Tibial nerve (tissue), 4 donors: ENCODE measurements at regions not wholly inside any gene's neighbourhood (a gene's known extent, or its start where the extent isn't known, plus 50 kb on each side); places are given as distances from the start of the nearest gene placed in this dataset.
A peak's percentile ranks its signal among the peaks of the same experiment; 100 is the strongest.

ENCODE experiments used
- DNase-seq, 2 donors: peaks; one replicate each; pipeline ENCODE4 v3.0.0-alpha.2; 2019; ENCODE audit warnings: low spot score in 2 of 2
- H3K27ac ChIP-seq, 4 donors: fragments of 200-600 bp; sonication (generic) in 3 of 4; one replicate each; pipeline ENCODE4 v1.5.1; 2017 to 2019; ENCODE audit warnings: mild to moderate bottlenecking in 1 of 4
- H3K27me3 ChIP-seq, 2 donors: fragments of 200-600 bp; sonication (generic) in 1 of 2; one replicate each; pipeline versions ENCODE4 v1.5.1 to v1.6.0; 2017 to 2019
- H3K36me3 ChIP-seq, 3 donors: fragments of 200-600 bp; sonication (generic); one replicate each; pipeline ENCODE4 v1.5.1; 2018 to 2019
- H3K4me1 ChIP-seq, 4 donors: fragments of 200-600 bp; sonication (generic) in 3 of 4; one replicate each; pipeline ENCODE4 v1.5.1; 2017 to 2019
- H3K4me3 ChIP-seq, 4 donors: fragments of 200-600 bp; sonication (generic) in 3 of 4; one replicate each; pipeline ENCODE4 v1.5.1; 2017 to 2019; ENCODE audit warnings: mild to moderate bottlenecking in 1 of 4, moderate library complexity in 1 of 4
- H3K9me3 ChIP-seq, 4 donors: fragments of 200-600 bp; sonication (generic) in 3 of 4; one replicate each; pipeline ENCODE4 v1.5.1; 2017 to 2019
- CTCF ChIP-seq, 5 experiments: fragments of 200-600 bp in 3 of 5; fragments of 450-650 bp in 2 of 5; sonication (generic) in 3 of 5; IDR thresholded peaks; one replicate each; pipeline ENCODE4 v1.5.1; 2016 to 2019; ENCODE audit warnings: antibody characterized with exemption in 5 of 5, mild to moderate bottlenecking in 3 of 5, moderate library complexity in 2 of 5
- EP300 ChIP-seq, 2 donors: sonication (generic); formaldehyde crosslinking; IDR thresholded peaks; one replicate each; pipeline ENCODE4 v1.6.1; 2017; ENCODE audit warnings: antibody characterized with exemption in 2 of 2, mild to moderate bottlenecking in 1 of 2
- POLR2A ChIP-seq, 2 donors: fragments of 450-650 bp; IDR thresholded peaks; one replicate each; pipeline ENCODE4 v1.6.1; 2017; ENCODE audit warnings: antibody characterized with exemption in 2 of 2, mild to moderate bottlenecking in 2 of 2, moderate library complexity in 2 of 2
- WGBS, 2 donors: methylation state at CpG; one replicate each; pipeline ENCODE4 v1.1.5; 2018; 5-methylcytosine and 5-hydroxymethylcytosine counted together

GRCh38 chr13:109390391-109390790 lies 396.0 kb downstream of the IRS2 start:
- H3K9me3 ChIP-seq: no peaks in the 10 kb centered on the region
- peak overlapping the region in 1 of 4 donors; percentile 37 for H3K27ac ChIP-seq
- 92 to 97% methylated on average over 2 of the region's 2 CpGs for WGBS, 2 donors
- no peaks in the 10 kb centered on the region for H3K27me3 ChIP-seq
- DNase-seq: no peak
- no peak overlapping the region for H3K4me3 ChIP-seq
- no peaks in the 10 kb centered on the region for H3K36me3 ChIP-seq
- H3K4me1 ChIP-seq: peaks cover 0 to 13% (median 8%) of the 10 kb centered on the region in 4 donors
- TF ChIP-seq CTCF (IDR thresholded peaks at IDR 0.05) (no peak), EP300 (IDR thresholded peaks at IDR 0.05) (no peak), POLR2A (IDR thresholded peaks at IDR 0.05) (no peak)

- H3K27me3 ChIP-seq: no peaks in the 10 kb centered on the region
- 51 to 60% methylated on average over 8 of the region's 8 CpGs for WGBS, 2 donors
- peak; percentile 37 to 38 for TF ChIP-seq EP300 (IDR thresholded peaks at IDR 0.05)
- no peak for TF ChIP-seq CTCF (IDR thresholded peaks at IDR 0.05)
Measured at GRCh38 chr13:109389892-109390345, 396.5 kb downstream of the IRS2 start.

GRCh38 chr13:109389456-109389855 lies 396.9 kb downstream of the IRS2 start:
- Histone ChIP-seq H3K4me1 (peaks cover 0 to 13% (median 8%) of the 10 kb centered on the region in 4 donors), H3K27me3 (no peaks in the 10 kb centered on the region), H3K9me3 (no peaks in the 10 kb centered on the region), H3K27ac (peak overlapping the region in 2 of 4 donors; percentile 17 to 37), H3K36me3 (no peaks in the 10 kb centered on the region), H3K4me3 (no peak overlapping the region)
- DNase-seq: no peak
- TF ChIP-seq CTCF (IDR thresholded peaks at IDR 0.05): no peak
- no peak for TF ChIP-seq EP300 (IDR thresholded peaks at IDR 0.05)
- 42 to 52% methylated on average over 5 of the region's 5 CpGs for WGBS, 2 donors

More at GRCh38 chr13:109389892-109390345, 396.5 kb downstream of the IRS2 start:
- Histone ChIP-seq H3K4me1 (peaks cover 0 to 13% (median 8%) of the 10 kb centered on the region in 4 donors), H3K36me3 (no peaks in the 10 kb centered on the region), H3K4me3 (no peak overlapping the region), H3K9me3 (no peaks in the 10 kb centered on the region), H3K27ac (peak overlapping the region in 2 of 4 donors; percentile 17 to 37)
- no peak for DNase-seq

- WGBS, 2 donors: 82 to 96% methylated on average over 7 of the region's 7 CpGs
Measured at GRCh38 chr13:109387471-109387870, 398.9 kb downstream of the IRS2 start.

GRCh38 chr13:109385242-109385560 lies 401.2 kb downstream of the IRS2 start:
- H3K36me3 ChIP-seq: no peaks in the 10 kb centered on the region

More at GRCh38 chr13:109387471-109387870, 398.9 kb downstream of the IRS2 start:
- H3K27ac ChIP-seq: no peak overlapping the region
- no peak for DNase-seq
- no peaks in the 10 kb centered on the region for H3K36me3 ChIP-seq
- no peak overlapping the region for H3K4me3 ChIP-seq
- peaks cover 0 to 13% (median 8%) of the 10 kb centered on the region in 4 donors for H3K4me1 ChIP-seq
- no peaks in the 10 kb centered on the region for H3K27me3 ChIP-seq
- no peaks in the 10 kb centered on the region for H3K9me3 ChIP-seq
- TF ChIP-seq POLR2A (IDR thresholded peaks at IDR 0.05) (no peak), EP300 (IDR thresholded peaks at IDR 0.05) (no peak), CTCF (IDR thresholded peaks at IDR 0.05) (no peak)

More at GRCh38 chr13:109385242-109385560, 401.2 kb downstream of the IRS2 start:
- Histone ChIP-seq H3K27me3 (no peaks in the 10 kb centered on the region), H3K4me1 (peaks cover 0 to 23% (median 12%) of the 10 kb centered on the region in 4 donors), H3K9me3 (no peaks in the 10 kb centered on the region), H3K27ac (no peak overlapping the region), H3K4me3 (no peak overlapping the region)
- no peak for DNase-seq
- TF ChIP-seq EP300 (IDR thresholded peaks at IDR 0.05): no peak
- TF ChIP-seq CTCF (IDR thresholded peaks at IDR 0.05): no peak
- TF ChIP-seq POLR2A (IDR thresholded peaks at IDR 0.05): no peak
- 58 to 71% methylated on average over 7 of the region's 7 CpGs for WGBS, 2 donors
